ENCODE measurements at regions not wholly inside any gene's neighbourhood (a gene's known extent, or its start where the extent isn't known, plus 50 kb on each side); places are given as distances from the start of the nearest gene placed in this dataset.

- Histone ChIP-seq H2AFZ (no peak overlapping the region), H3K27ac (no peak overlapping the region), H3K4me2 (no peak overlapping the region), H4K20me1 (ENCODE audit: insufficient read depth) (no peaks in the 10 kb centered on the region), H3K9me3 (ENCODE audit: insufficient read depth, low read depth) (no peaks in the 10 kb centered on the region), H3K4me1 (replicated peaks; ENCODE audit: insufficient read depth) (no peaks in the 10 kb centered on the region), H3K4me3 (no peak overlapping the region), H3K79me2 (ENCODE audit: low read depth) (no peaks in the 10 kb centered on the region), H3K36me3 (ENCODE audit: low read depth) (no peaks in the 10 kb centered on the region), H3K27me3 (ENCODE audit: insufficient read depth, low read depth) (no peaks in the 10 kb centered on the region), H3K9me2 (ENCODE audit: insufficient read depth) (no peaks in the 10 kb centered on the region), H3F3A (ENCODE audit: insufficient read depth, low read depth) (no peaks in the 10 kb centered on the region)
- TF ChIP-seq CTCF (conservative IDR thresholded peaks at IDR 0.05) (no peak), EZH2 (IDR thresholded peaks at IDR 0.05; ENCODE audit: low read depth) (no peak)
- BruUV-seq (replicated peaks): no TSS peak
- DNase-seq: no peak
- intact Hi-C loops (cut with micrococcal nuclease; ENCODE audit: unreplicated experiment): loop anchor here (5.0 kb wide), 1 partner anchor 1132 kb away; no protein-coding TSS in a partner anchor
- CTCF ChIA-PET: no interaction called here
- POLR2A ChIA-PET (ENCODE audit: unreplicated experiment): no interaction called here
Observed at GRCh38 chr3:145384307-145384706, 776.7 kb downstream of the PLOD2 start.

GRCh38 chr3:145387211-145387610 is 773.8 kb downstream of the PLOD2 start:
- Histone ChIP-seq H3K4me3 (no peak overlapping the region), H3K36me3 (ENCODE audit: low read depth) (no peaks in the 10 kb centered on the region), H3K9me2 (ENCODE audit: insufficient read depth) (no peaks in the 10 kb centered on the region), H3F3A (ENCODE audit: insufficient read depth, low read depth) (no peaks in the 10 kb centered on the region), H3K4me2 (no peak overlapping the region), H4K20me1 (ENCODE audit: insufficient read depth) (no peaks in the 10 kb centered on the region), H3K27me3 (ENCODE audit: insufficient read depth, low read depth) (no peaks in the 10 kb centered on the region), H3K27ac (no peak overlapping the region), H3K9me3 (ENCODE audit: insufficient read depth, low read depth) (no peaks in the 10 kb centered on the region), H3K4me1 (replicated peaks; ENCODE audit: insufficient read depth) (no peaks in the 10 kb centered on the region), H2AFZ (no peak overlapping the region), H3K79me2 (ENCODE audit: low read depth) (no peaks in the 10 kb centered on the region)
- no peak for DNase-seq
- TF ChIP-seq EZH2 (IDR thresholded peaks at IDR 0.05; ENCODE audit: low read depth): no peak
- TF ChIP-seq CTCF (conservative IDR thresholded peaks at IDR 0.05): no peak
- CTCF ChIA-PET: no interaction called here
- BruUV-seq (replicated peaks): no TSS peak
- intact Hi-C loops (cut with micrococcal nuclease; ENCODE audit: unreplicated experiment): no loop called here
- POLR2A ChIA-PET (ENCODE audit: unreplicated experiment): no interaction called here

GRCh38 chr3:145395421-145395820 is 765.6 kb downstream of the PLOD2 start:
- Histone ChIP-seq H2AFZ (peak overlapping the region; percentile 64), H3K4me3 (no peak overlapping the region), H3K4me2 (no peak overlapping the region), H3K9me3 (ENCODE audit: insufficient read depth, low read depth) (no peaks in the 10 kb centered on the region), H3K9me2 (ENCODE audit: insufficient read depth) (no peaks in the 10 kb centered on the region), H3F3A (ENCODE audit: insufficient read depth, low read depth) (no peaks in the 10 kb centered on the region), H3K4me1 (replicated peaks; ENCODE audit: insufficient read depth) (no peaks in the 10 kb centered on the region), H3K27ac (no peak overlapping the region), H3K36me3 (ENCODE audit: low read depth) (no peaks in the 10 kb centered on the region), H3K79me2 (ENCODE audit: low read depth) (no peaks in the 10 kb centered on the region), H4K20me1 (ENCODE audit: insufficient read depth) (no peaks in the 10 kb centered on the region), H3K27me3 (ENCODE audit: insufficient read depth, low read depth) (no peaks in the 10 kb centered on the region)
- ChIA-PET CTCF (no interaction called here), POLR2A (ENCODE audit: unreplicated experiment) (no interaction called here)
- BruUV-seq (replicated peaks): no TSS peak
- intact Hi-C loops (cut with micrococcal nuclease; ENCODE audit: unreplicated experiment): no loop called here
- DNase-seq: no peak
- TF ChIP-seq EZH2 (IDR thresholded peaks at IDR 0.05; ENCODE audit: low read depth): no peak
- no peak for TF ChIP-seq CTCF (conservative IDR thresholded peaks at IDR 0.05)

Data from PC-9 (cell line).